ENCODE measurements at regions not wholly inside any gene's neighbourhood (a gene's known extent, or its start where the extent isn't known, plus 50 kb on each side); places are given as distances from the start of the nearest gene placed in this dataset.
A peak's percentile ranks its signal among the peaks of the same experiment; 100 is the strongest.

- peak overlapping the region; percentile 98 for H3K27ac ChIP-seq (ENCODE audit: low read depth, low read length)
- WGBS, 3 donors = 1 to 2% (median 1%) methylated on average over 67 to 93 of the region's 93 CpGs
Measured at GRCh38 chr9:129482521-129483414, 138.1 kb downstream of the C9orf50 start.

DNA sequence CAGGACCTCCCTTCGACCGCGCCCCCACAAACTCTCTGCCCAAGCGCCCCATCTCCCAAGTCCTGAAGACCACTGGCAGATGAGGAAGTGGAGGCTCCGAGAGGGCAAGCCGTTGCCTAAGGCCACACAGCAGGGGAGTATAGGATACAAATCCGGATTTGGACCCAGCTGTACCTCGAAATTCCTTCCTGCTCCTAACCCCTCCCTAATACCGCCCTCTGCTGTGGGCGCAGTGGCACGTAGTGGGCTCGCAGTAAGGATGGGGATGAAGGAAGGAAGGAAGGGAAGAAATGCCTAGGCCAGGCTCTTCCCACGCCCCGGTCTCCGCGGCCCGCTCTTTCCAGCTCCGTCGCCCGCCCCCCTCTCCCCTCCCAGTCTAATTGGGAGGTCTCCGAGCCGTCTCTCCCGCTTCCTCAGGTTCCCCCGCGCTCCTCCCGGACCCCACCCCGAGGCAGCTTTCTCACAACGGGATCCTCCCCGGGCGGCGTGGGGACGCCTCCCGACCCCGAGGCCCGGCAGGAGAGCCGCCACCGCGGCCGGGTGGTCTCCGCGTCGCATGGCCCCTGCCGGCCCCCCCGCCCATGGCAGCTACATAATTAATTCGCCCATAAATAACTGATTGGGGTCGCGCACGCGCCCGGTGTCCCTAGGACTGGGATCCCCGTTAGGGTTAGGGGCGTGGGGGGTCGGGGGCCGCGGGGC, 138.9 kb downstream of the C9orf50 start:
- peak overlapping the region; percentile 98 for H3K27ac ChIP-seq (ENCODE audit: low read depth, low read length)
- WGBS, 3 donors = 9 to 13% (median 10%) methylated on average over 49 to 55 of the region's 55 CpGs

DNA sequence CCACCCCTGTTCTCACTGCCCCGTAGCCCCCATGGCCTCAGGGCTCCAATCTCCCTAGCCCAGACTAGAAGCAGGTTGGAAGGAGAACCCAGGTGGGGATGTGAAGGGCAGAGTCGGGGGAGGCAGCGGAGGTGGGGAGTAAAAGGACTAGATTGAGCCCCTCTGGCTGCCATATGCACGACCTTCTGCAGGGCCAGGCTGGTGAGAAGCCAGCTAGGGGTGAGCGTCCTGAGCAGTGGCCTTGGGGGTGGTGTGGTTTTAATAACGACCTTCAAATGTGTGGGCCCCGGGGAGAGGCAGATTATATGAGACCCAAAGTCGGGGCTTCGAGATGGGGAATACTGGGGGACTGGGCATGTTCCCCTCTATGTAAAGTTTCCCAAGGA, 139.5 kb downstream of the C9orf50 start:
- WGBS, 3 donors = 62 to 82% (median 78%) methylated on average over 9 of the region's 9 CpGs
- peak overlapping the region; percentile 98 for H3K27ac ChIP-seq (ENCODE audit: low read depth, low read length)

GRCh38 chr9:129480745-129481144, 140.2 kb downstream of the C9orf50 start:
- H3K27ac ChIP-seq (ENCODE audit: low read depth, low read length) = peak overlapping the region; percentile 41

GRCh38 chr9:129480227-129480626, 140.7 kb downstream of the C9orf50 start:
- WGBS, 3 donors = 68 to 82% (median 70%) methylated on average over 12 of the region's 12 CpGs
- H3K27ac ChIP-seq (ENCODE audit: low read depth, low read length) = no peak overlapping the region

More at GRCh38 chr9:129480745-129481144, 140.2 kb downstream of the C9orf50 start:
- WGBS, 3 donors = 95 to 100% (median 100%) methylated on average over 1 of the region's 1 CpG

GRCh38 chr9:129479631-129480011, 141.3 kb downstream of the C9orf50 start:
- no peak overlapping the region for H3K27ac ChIP-seq (ENCODE audit: low read depth, low read length)
- 76 to 89% (median 88%) methylated on average over 7 of the region's 7 CpGs for WGBS, 3 donors

- WGBS, 3 donors = 49 to 83% (median 67%) methylated on average over 13 of the region's 13 CpGs
- H3K27ac ChIP-seq (ENCODE audit: low read depth, low read length) = no peak overlapping the region
Measured at GRCh38 chr9:129478961-129479630, 141.8 kb downstream of the C9orf50 start.

- WGBS, 3 donors = 87 to 95% (median 93%) methylated on average over 3 of the region's 3 CpGs
- H3K27ac ChIP-seq (ENCODE audit: low read depth, low read length) = no peak overlapping the region
Measured at GRCh38 chr9:129478461-129478860, 142.4 kb downstream of the C9orf50 start.

GRCh38 chr9:129476821-129477611, 143.9 kb downstream of the C9orf50 start:
- 68 to 74% (median 74%) methylated on average over 16 to 17 of the region's 17 CpGs for WGBS, 3 donors
- no peak overlapping the region for H3K27ac ChIP-seq (ENCODE audit: low read depth, low read length)

- 87 to 93% (median 92%) methylated on average over 6 of the region's 6 CpGs for WGBS, 3 donors
- H3K27ac ChIP-seq (ENCODE audit: low read depth, low read length) = no peak overlapping the region
Measured at GRCh38 chr9:129474740-129475404, 146.0 kb downstream of the C9orf50 start.

DNA sequence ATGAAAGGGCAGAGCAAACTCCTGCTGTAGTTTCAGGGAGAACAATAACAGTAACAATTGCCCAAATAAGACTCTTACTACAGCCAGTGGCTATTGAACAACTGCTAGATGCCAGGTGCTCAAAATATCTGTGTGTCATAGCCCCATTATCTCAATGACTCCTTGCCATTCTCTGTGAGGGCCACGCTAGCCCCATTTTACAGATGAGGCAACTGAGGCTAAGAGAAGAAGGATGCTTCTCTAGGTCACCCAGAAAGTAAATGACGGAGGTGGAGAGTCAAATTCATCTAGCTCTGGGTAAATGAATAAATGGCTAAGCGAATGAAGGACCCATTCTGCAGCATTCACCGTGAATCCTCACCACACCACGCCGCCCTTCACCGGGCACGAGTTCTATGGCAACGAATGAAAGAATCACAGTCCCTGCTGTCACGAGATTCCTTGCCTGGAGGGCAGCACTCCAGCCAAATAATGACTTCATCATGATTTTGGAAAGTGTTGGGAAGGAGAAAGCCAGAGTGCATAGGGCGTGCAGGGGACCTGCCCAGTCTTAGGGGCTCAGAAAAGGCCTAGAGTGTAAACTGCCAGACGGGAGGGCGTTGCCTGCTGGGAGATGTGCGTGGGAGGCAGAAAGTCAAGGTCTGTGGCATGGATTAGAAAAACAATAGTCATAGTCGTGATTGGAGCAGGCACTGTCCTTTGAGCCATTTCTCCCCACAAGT, 147.2 kb downstream of the C9orf50 start:
- no peak overlapping the region for H3K27ac ChIP-seq (ENCODE audit: low read depth, low read length)
- 59 to 73% (median 69%) methylated on average over 15 of the region's 15 CpGs for WGBS, 3 donors

- 46 to 68% (median 48%) methylated on average over 6 of the region's 6 CpGs for WGBS, 3 donors
- no peak overlapping the region for H3K27ac ChIP-seq (ENCODE audit: low read depth, low read length)
Measured at GRCh38 chr9:129472651-129473102, 148.2 kb downstream of the C9orf50 start.

GRCh38 chr9:129471201-129472019, 149.5 kb downstream of the C9orf50 start:
- WGBS, 3 donors = 73 to 92% (median 89%) methylated on average over 5 of the region's 5 CpGs
- no peak overlapping the region for H3K27ac ChIP-seq (ENCODE audit: low read depth, low read length)

DNA sequence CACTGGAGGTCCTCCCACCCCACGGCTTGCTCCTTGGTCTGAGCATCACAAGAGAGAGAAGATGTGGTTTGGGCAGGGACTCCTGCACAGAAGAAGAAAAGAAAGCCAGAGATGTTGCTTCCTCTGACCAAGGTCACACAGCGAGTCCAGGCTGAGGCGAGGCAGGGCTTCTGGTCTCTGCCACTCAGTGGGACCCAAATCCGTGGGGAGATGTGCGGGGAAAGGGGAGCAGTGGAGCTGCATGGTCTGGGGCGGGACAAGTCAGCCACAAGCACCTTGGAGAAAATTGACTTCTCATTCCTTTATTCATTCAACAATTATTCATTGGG, 150.9 kb downstream of the C9orf50 start:
- WGBS, 3 donors = 91 to 97% (median 92%) methylated on average over 6 of the region's 6 CpGs

DNA sequence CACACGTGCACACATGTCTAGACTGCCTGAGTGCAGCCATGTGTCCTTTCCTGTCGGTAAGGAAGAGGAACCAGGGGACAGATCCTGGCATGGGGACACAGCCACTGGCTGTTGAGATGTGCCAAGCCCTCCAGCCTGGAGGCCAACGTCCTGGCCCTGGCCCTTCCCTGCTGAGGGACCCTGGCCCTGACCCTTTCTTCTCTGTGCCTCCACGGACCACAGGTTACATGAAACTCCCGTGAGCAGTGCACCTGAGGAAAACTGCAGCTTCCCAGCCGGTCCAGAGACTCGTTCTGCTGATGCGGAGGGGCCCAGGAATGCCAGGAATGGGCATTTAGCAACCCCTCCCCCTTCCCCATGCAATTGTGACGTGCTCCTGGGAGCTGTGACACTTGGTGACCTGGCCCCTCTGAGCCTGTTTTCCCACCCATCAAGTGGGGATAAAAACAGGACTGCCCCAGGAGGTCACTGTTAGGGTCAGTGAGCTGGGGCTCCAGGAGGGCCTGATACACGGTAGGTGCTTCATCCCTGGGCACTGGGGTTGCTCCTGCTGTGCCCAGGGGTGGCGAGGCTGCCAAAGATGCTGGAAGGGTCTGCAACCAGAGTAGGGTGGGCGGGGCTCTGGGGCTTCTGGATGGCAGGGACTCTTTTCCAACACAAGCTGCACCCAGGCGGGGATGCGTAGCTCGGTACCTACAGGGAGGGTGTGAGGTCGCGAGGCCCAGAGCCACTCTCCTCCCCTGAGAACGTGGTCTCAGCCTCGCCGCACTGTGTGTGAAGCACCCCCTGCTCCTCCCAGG, 151.5 kb downstream of the C9orf50 start:
- 75 to 85% (median 81%) methylated on average over 18 to 20 of the region's 20 CpGs for WGBS, 3 donors
- no peak overlapping the region for H3K27ac ChIP-seq (ENCODE audit: low read depth, low read length)

More for the DNA sequence above, 150.9 kb downstream of the C9orf50 start:
- no peak overlapping the region for H3K27ac ChIP-seq (ENCODE audit: low read depth, low read length)

Data from adipose tissue (tissue), 3 donors.